ENCODE measurements at regions not wholly inside any gene's neighbourhood (a gene's known extent, or its start where the extent isn't known, plus 50 kb on each side); places are given as distances from the start of the nearest gene placed in this dataset.

DNA sequence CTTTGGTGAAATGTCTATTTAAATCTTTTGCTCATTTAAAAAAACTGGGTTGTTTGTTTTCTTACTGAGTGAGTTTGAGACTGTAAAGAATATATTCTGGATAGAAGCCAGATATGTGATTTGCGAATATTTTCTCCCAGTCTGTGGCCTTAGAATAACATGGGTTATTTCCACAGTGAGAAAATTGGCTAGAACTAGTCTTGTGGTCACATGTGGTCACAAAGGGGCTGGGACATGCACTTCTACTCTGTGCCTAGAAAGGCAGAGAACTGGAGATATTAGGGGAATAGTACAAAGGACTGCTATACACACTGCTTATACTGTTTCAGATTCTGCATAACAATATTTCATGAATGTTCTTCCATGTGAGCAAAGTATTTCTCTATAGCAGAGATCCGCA, 79.9 kb upstream of the RGMA start:
- H3K36me3 ChIP-seq (ENCODE audit: low read depth) = no peaks in the 10 kb centered on the region
- H3K27ac ChIP-seq (ENCODE audit: poor library complexity, severe bottlenecking) = no peak overlapping the region
- no peak for DNase-seq (ENCODE audit: low spot score)
- peaks cover 10% of the 10 kb centered on the region for H3K4me1 ChIP-seq (ENCODE audit: insufficient read depth, poor library complexity, severe bottlenecking)
- no peak overlapping the region for H3K4me3 ChIP-seq (ENCODE audit: severe bottlenecking)
- no peaks in the 10 kb centered on the region for H3K9me3 ChIP-seq (ENCODE audit: severe bottlenecking)
- TF ChIP-seq, protein P1, sequence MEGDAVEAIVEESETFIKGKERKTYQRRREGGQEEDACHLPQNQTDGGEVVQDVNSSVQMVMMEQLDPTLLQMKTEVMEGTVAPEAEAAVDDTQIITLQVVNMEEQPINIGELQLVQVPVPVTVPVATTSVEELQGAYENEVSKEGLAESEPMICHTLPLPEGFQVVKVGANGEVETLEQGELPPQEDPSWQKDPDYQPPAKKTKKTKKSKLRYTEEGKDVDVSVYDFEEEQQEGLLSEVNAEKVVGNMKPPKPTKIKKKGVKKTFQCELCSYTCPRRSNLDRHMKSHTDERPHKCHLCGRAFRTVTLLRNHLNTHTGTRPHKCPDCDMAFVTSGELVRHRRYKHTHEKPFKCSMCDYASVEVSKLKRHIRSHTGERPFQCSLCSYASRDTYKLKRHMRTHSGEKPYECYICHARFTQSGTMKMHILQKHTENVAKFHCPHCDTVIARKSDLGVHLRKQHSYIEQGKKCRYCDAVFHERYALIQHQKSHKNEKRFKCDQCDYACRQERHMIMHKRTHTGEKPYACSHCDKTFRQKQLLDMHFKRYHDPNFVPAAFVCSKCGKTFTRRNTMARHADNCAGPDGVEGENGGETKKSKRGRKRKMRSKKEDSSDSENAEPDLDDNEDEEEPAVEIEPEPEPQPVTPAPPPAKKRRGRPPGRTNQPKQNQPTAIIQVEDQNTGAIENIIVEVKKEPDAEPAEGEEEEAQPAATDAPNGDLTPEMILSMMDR (IDR thresholded peaks at IDR 0.05; ENCODE audit: poor library complexity, severe bottlenecking) = no peak
- H3K27me3 ChIP-seq (ENCODE audit: insufficient read depth, poor library complexity, severe bottlenecking) = no peaks in the 10 kb centered on the region
- ATAC-seq (ENCODE audit: low read depth) = no peak

DNA sequence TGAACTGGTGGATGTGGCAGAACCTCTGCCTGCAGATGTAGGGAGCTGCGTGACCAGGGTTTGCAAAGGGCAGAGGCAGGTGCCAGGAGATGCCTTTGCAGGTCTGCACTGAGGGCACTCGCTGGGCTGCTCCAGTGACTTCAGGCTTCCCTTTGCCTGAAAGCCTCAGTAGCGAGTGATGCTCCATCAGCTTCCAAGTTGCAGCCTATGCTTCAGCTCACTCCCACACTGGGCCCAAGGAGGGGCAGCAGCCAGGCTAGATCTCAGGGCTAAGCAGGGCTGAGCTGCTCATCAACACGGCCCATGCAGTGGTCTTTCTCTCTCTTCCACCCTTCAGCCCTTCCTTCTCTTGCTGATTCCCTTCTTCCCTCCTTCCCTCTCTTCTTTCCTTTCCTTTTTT, 78.3 kb upstream of the RGMA start:
- DNase-seq (ENCODE audit: low spot score) = no peak
- no peak overlapping the region for H3K27ac ChIP-seq (ENCODE audit: poor library complexity, severe bottlenecking)
- H3K4me1 ChIP-seq (ENCODE audit: insufficient read depth, poor library complexity, severe bottlenecking) = no peaks in the 10 kb centered on the region
- ATAC-seq (ENCODE audit: low read depth) = peak; percentile 59; the same call in 2 of the 3 replicates
- no peaks in the 10 kb centered on the region for H3K27me3 ChIP-seq (ENCODE audit: insufficient read depth, poor library complexity, severe bottlenecking)
- no peak overlapping the region for H3K4me3 ChIP-seq (ENCODE audit: severe bottlenecking)
- H3K36me3 ChIP-seq (ENCODE audit: low read depth) = no peaks in the 10 kb centered on the region
- H3K9me3 ChIP-seq (ENCODE audit: severe bottlenecking) = no peaks in the 10 kb centered on the region
- TF ChIP-seq, protein P1 (IDR thresholded peaks at IDR 0.05; ENCODE audit: poor library complexity, severe bottlenecking) = no peak

DNA sequence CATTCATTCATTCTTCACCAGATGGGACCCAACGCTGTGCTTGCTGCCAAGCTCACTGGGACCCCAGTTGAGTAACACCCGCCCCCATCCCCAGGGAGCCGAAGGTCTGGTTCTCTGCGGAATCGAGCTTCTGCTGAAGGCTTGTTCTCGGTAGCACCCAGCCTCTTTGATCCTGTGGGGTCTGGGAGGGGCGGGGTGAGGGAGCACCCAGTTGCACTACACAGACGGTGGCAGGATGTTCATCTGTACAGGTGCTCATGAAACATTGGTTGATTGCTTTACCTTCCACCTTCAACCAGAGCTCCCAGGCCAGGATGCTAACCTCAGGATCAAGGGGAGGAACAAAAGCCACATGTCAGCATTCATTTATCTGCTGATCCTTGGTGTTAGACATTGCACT, 77.7 kb upstream of the RGMA start:
- peak; percentile 15; the same call in 1 of the 3 replicates for ATAC-seq (ENCODE audit: low read depth)
- H3K9me3 ChIP-seq (ENCODE audit: severe bottlenecking) = no peaks in the 10 kb centered on the region

DNA sequence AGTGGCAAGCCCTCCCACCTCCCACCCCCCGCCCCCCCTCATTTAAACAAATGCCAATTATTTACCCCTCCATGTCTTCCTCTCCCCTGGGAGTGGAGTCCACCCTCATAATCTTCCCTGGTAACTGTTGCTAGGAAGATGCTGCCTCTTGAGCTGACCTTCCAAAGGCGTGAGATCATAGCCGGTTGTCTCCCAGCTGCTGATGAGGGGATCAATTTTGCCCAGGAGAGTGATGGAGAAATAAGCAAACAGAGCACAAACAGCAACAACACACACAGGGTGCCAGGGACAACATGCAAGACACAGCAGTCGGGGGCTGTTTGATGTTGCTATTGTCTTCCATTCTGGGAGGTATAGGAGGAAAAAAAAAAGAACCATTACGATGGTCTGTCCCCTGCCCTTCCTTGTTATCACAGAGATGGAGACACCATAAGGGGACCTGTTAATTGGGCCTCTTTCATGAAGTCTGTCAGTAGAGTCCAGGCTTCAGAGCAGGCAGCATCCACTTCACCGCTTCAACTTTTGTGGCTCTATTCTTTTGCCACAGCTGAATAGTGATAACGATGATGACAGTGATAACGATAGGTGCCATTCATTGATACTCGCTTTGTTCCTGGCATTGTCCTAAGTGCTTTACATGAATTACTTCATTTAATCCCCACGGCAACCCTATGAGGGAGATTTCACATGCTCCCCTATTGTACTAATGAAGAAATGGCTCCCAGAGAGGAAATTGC, 76.9 kb upstream of the RGMA start:
- TF ChIP-seq, protein P1 (IDR thresholded peaks at IDR 0.05; ENCODE audit: poor library complexity, severe bottlenecking) = no peak
- H3K4me1 ChIP-seq (ENCODE audit: insufficient read depth, poor library complexity, severe bottlenecking) = no peaks in the 10 kb centered on the region
- H3K27ac ChIP-seq (ENCODE audit: poor library complexity, severe bottlenecking) = no peak overlapping the region
- DNase-seq (ENCODE audit: low spot score) (no peak), ATAC-seq (ENCODE audit: low read depth) (no peak)
- H3K36me3 ChIP-seq (ENCODE audit: low read depth) = no peaks in the 10 kb centered on the region
- H3K27me3 ChIP-seq (ENCODE audit: insufficient read depth, poor library complexity, severe bottlenecking) = no peaks in the 10 kb centered on the region
- no peaks in the 10 kb centered on the region for H3K9me3 ChIP-seq (ENCODE audit: severe bottlenecking)
- no peak overlapping the region for H3K4me3 ChIP-seq (ENCODE audit: severe bottlenecking)

More for the DNA sequence above, 77.7 kb upstream of the RGMA start:
- H3K4me3 ChIP-seq (ENCODE audit: severe bottlenecking) = no peak overlapping the region
- TF ChIP-seq, protein P1 (IDR thresholded peaks at IDR 0.05; ENCODE audit: poor library complexity, severe bottlenecking) = no peak
- H3K36me3 ChIP-seq (ENCODE audit: low read depth) = no peaks in the 10 kb centered on the region
- no peak overlapping the region for H3K27ac ChIP-seq (ENCODE audit: poor library complexity, severe bottlenecking)
- H3K27me3 ChIP-seq (ENCODE audit: insufficient read depth, poor library complexity, severe bottlenecking) = no peaks in the 10 kb centered on the region
- H3K4me1 ChIP-seq (ENCODE audit: insufficient read depth, poor library complexity, severe bottlenecking) = no peaks in the 10 kb centered on the region
- DNase-seq (ENCODE audit: low spot score) = no peak

DNA sequence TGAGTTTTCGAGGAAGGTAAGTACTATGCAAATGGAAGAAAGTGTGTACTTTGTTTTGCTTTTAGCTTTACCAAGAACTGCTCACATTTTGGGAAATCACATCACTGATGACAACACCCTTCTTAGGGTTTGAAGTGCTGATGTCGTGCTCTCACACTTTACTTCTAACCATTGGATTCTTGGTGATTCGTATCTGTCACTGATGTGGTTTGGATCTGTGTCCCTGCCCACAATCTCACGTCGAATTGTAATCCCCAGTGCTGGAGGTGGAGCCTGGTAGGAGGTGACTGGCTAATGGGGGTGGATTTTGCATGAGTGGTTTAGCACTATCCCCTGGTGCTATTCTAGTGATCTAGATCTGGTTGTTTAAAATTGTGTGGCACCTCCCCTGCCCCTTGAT, 75.4 kb upstream of the RGMA start:
- Histone ChIP-seq H3K36me3 (ENCODE audit: low read depth) (no peaks in the 10 kb centered on the region), H3K27ac (ENCODE audit: poor library complexity, severe bottlenecking) (no peak overlapping the region), H3K4me1 (ENCODE audit: insufficient read depth, poor library complexity, severe bottlenecking) (no peaks in the 10 kb centered on the region), H3K4me3 (ENCODE audit: severe bottlenecking) (no peak overlapping the region), H3K9me3 (ENCODE audit: severe bottlenecking) (no peaks in the 10 kb centered on the region), H3K27me3 (ENCODE audit: insufficient read depth, poor library complexity, severe bottlenecking) (no peaks in the 10 kb centered on the region)
- DNase-seq (ENCODE audit: low spot score) (no peak), ATAC-seq (ENCODE audit: low read depth) (no peak)
- TF ChIP-seq, protein P1 (IDR thresholded peaks at IDR 0.05; ENCODE audit: poor library complexity, severe bottlenecking) = no peak

Measured in RWPE2 (cell line).